ENCODE measurements at regions not wholly inside any gene's neighbourhood (a gene's known extent, or its start where the extent isn't known, plus 50 kb on each side); places are given as distances from the start of the nearest gene placed in this dataset.
A peak's percentile ranks its signal among the peaks of the same experiment; 100 is the strongest.

DNA sequence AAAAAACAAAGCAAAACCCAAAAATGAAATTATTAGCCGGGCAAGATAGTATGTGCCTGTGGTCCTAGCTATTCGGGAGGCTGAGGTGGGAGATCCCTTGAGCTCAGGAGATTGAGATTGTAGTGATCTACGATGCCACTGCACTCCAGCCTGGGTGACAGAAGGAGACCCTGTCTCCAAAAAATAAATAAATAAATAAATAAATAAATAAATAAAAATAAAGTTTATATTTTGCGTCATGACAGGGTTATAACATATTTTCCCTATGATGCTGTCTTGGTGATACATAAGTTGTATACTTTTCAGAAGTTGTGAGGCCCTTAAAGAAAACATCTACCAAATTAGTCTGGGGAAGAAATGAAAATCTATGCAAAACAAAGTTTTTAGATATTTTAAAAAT lies 94.5 kb upstream of the MKLN1 start:
- no peaks in the 10 kb centered on the region for H3K36me3 Mint-ChIP-seq
- no peak for DNase-seq
- peak overlapping the region; percentile 75 for H3K27ac Mint-ChIP-seq
- intact Hi-C loops (cut with micrococcal nuclease) = loop anchor here (5.0 to 10.0 kb wide), 4 partner anchors 134 to 958 kb away; no protein-coding TSS in a partner anchor
- CTCF ChIA-PET = no interaction called here
- H3K9me3 Mint-ChIP-seq = no peaks in the 10 kb centered on the region
- peaks cover 59% of the 10 kb centered on the region for H3K4me1 Mint-ChIP-seq (ENCODE audit: low read depth)
- no peak overlapping the region for H3K4me3 Mint-ChIP-seq
- no peaks in the 10 kb centered on the region for H3K27me3 Mint-ChIP-seq
- POLR2A ChIA-PET = interaction anchor here (1.2 to 2.6 kb wide), 2 partner anchors 94 to 123 kb away, joined by 3 to 21 read pairs; partner anchors contain the start of gene MKLN1

GRCh38 chr7:131234719-131235488 lies 92.8 kb upstream of the MKLN1 start:
- H3K4me1 Mint-ChIP-seq (ENCODE audit: low read depth) = peaks cover 65% of the 10 kb centered on the region
- H3K27me3 Mint-ChIP-seq = no peaks in the 10 kb centered on the region
- DNase-seq = no peak
- H3K27ac Mint-ChIP-seq = peak overlapping the region; percentile 98
- ChIA-PET POLR2A (interaction anchor here (0.6 to 4.8 kb wide), 4 partner anchors 44 to 129 kb away, joined by 3 to 23 read pairs (median 8); no protein-coding TSS in a partner anchor), CTCF (interaction anchor here (1.2 to 1.4 kb wide), 2 partner anchors 44 to 128 kb away, joined by 5 read pairs; no protein-coding TSS in a partner anchor)
- no peaks in the 10 kb centered on the region for H3K9me3 Mint-ChIP-seq
- intact Hi-C loops (cut with micrococcal nuclease) = loop anchor here (1.0 to 10.0 kb wide), 5 partner anchors 47 to 960 kb away; no protein-coding TSS in a partner anchor
- peak overlapping the region; percentile 64 for H3K4me3 Mint-ChIP-seq
- H3K36me3 Mint-ChIP-seq = no peaks in the 10 kb centered on the region

GRCh38 chr7:131235489-131236317 lies 92.0 kb upstream of the MKLN1 start:
- Mint-ChIP-seq H3K4me3 (peak overlapping the region; percentile 64), H3K27me3 (no peaks in the 10 kb centered on the region), H3K36me3 (no peaks in the 10 kb centered on the region), H3K9me3 (no peaks in the 10 kb centered on the region), H3K4me1 (ENCODE audit: low read depth) (peaks cover 62% of the 10 kb centered on the region), H3K27ac (peak overlapping the region; percentile 98)
- intact Hi-C loops (cut with micrococcal nuclease) = loop anchor here (1.0 to 10.0 kb wide), 3 partner anchors 47 to 961 kb away; no protein-coding TSS in a partner anchor
- POLR2A ChIA-PET = interaction anchor here (0.7 to 4.8 kb wide), 5 partner anchors 41 to 284 kb away, joined by 3 to 23 read pairs (median 7); no protein-coding TSS in a partner anchor
- CTCF ChIA-PET = interaction anchor here (0.6 to 1.4 kb wide), 4 partner anchors 45 to 167 kb away, joined by 3 to 6 read pairs (median 5); no protein-coding TSS in a partner anchor
- DNase-seq = peak; percentile 89

- no peak for DNase-seq
- Mint-ChIP-seq H3K36me3 (no peaks in the 10 kb centered on the region), H3K4me3 (peak overlapping the region; percentile 28), H3K27me3 (no peaks in the 10 kb centered on the region), H3K27ac (peak overlapping the region; percentile 98), H3K9me3 (no peaks in the 10 kb centered on the region), H3K4me1 (ENCODE audit: low read depth) (peaks cover 59% of the 10 kb centered on the region)
- ChIA-PET CTCF (interaction anchor here (0.6 to 1.4 kb wide), 5 partner anchors 10 to 168 kb away, joined by 3 to 6 read pairs (median 5); no protein-coding TSS in a partner anchor), POLR2A (interaction anchor here (0.7 to 4.8 kb wide), 6 partner anchors 42 to 284 kb away, joined by 3 to 23 read pairs (median 5); no protein-coding TSS in a partner anchor)
- intact Hi-C loops (cut with micrococcal nuclease) = loop anchor here (10.0 kb wide), 2 partner anchors 269 to 961 kb away; no protein-coding TSS in a partner anchor
Measured at GRCh38 chr7:131236318-131236672, 91.4 kb upstream of the MKLN1 start.

GRCh38 chr7:131238347-131238931 lies 89.2 kb upstream of the MKLN1 start:
- Mint-ChIP-seq H3K36me3 (no peaks in the 10 kb centered on the region), H3K4me1 (ENCODE audit: low read depth) (peaks cover 44% of the 10 kb centered on the region), H3K27ac (peak overlapping the region; percentile 29), H3K4me3 (no peak overlapping the region), H3K27me3 (no peaks in the 10 kb centered on the region), H3K9me3 (no peaks in the 10 kb centered on the region)
- intact Hi-C loops (cut with micrococcal nuclease) = loop anchor here (10.0 kb wide), 2 partner anchors 266 to 964 kb away; no protein-coding TSS in a partner anchor
- ChIA-PET POLR2A (interaction anchor here (0.6 to 4.8 kb wide), 4 partner anchors 16 to 132 kb away, joined by 3 to 23 read pairs (median 4); partner anchors contain the start of gene MKLN1), CTCF (interaction anchor here (1.1 kb wide), 2 partner anchors 10 to 169 kb away, joined by 3 to 4 read pairs; no protein-coding TSS in a partner anchor)
- DNase-seq = no peak

DNA sequence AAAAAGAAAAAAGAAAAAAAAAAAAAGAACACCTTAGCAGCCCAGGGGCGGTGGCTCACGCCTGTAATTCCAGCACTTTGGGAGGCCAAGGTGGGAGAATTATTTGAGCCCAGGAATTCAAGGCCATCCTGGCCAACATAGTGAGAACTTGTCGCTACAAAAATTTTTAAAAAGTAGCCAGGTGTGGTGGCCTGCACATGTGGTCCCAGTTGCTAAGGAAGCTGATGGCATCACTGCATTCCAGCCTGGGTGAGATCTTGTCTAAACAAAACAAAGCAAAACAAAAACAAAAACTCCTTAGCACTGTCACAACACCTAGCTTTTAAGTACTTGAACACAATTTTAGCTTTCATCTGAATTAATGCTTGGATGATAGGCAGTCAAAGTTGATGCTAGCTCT lies 86.3 kb upstream of the MKLN1 start:
- POLR2A ChIA-PET = no interaction called here
- H3K4me3 Mint-ChIP-seq = no peak overlapping the region
- H3K27ac Mint-ChIP-seq = no peak overlapping the region
- CTCF ChIA-PET = no interaction called here
- no peak for DNase-seq
- peaks cover 23% of the 10 kb centered on the region for H3K4me1 Mint-ChIP-seq (ENCODE audit: low read depth)
- no peaks in the 10 kb centered on the region for H3K9me3 Mint-ChIP-seq
- H3K36me3 Mint-ChIP-seq = no peaks in the 10 kb centered on the region
- intact Hi-C loops (cut with micrococcal nuclease) = no loop called here
- no peaks in the 10 kb centered on the region for H3K27me3 Mint-ChIP-seq

- CTCF ChIA-PET = no interaction called here
- DNase-seq = no peak
- no peaks in the 10 kb centered on the region for H3K36me3 Mint-ChIP-seq
- H3K27ac Mint-ChIP-seq = no peak overlapping the region
- intact Hi-C loops (cut with micrococcal nuclease) = no loop called here
- no peaks in the 10 kb centered on the region for H3K9me3 Mint-ChIP-seq
- peaks cover 15% of the 10 kb centered on the region for H3K4me1 Mint-ChIP-seq (ENCODE audit: low read depth)
- no peak overlapping the region for H3K4me3 Mint-ChIP-seq
- H3K27me3 Mint-ChIP-seq = no peaks in the 10 kb centered on the region
- POLR2A ChIA-PET = no interaction called here
Measured at GRCh38 chr7:131242123-131242650, 85.5 kb upstream of the MKLN1 start.

DNA sequence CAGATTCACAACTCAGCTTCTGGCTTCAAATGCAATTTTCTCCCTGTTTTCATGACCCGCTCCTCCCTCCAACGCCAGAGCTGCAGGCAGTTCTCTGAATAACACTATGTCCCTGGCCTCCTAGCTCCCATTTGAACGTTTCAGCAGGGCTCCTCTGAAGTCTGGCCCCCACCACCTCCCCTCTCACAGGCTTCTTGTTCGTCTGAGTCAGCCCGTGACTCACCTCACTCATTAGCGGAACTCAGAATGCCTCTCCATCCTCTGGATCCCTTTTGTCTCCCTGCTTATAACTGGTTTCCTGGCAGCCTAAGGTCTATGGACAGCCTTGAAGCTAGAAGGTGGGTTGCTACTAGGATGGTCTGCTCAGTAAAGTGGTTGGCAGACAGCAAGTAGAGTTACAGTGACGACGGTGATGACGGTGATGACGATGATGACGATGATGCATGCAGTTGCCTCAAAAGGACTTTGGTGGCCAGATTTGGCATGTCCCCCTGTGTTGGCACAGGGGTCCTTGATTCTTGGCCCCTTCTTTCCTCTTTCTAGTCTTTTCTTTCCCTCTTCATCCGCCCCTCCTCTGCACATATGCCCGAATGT lies 83.3 kb upstream of the MKLN1 start:
- Mint-ChIP-seq H3K36me3 (no peaks in the 10 kb centered on the region), H3K9me3 (no peaks in the 10 kb centered on the region), H3K4me3 (no peak overlapping the region), H3K4me1 (ENCODE audit: low read depth) (no peaks in the 10 kb centered on the region), H3K27me3 (no peaks in the 10 kb centered on the region), H3K27ac (no peak overlapping the region)
- POLR2A ChIA-PET = interaction anchor here (0.6 kb wide), 1 partner anchor 63 kb away, joined by 3 read pairs; no protein-coding TSS in a partner anchor
- intact Hi-C loops (cut with micrococcal nuclease) = no loop called here
- CTCF ChIA-PET = no interaction called here
- peak; percentile 21 for DNase-seq

- ChIA-PET CTCF (no interaction called here), POLR2A (no interaction called here)
- DNase-seq = no peak
- intact Hi-C loops (cut with micrococcal nuclease) = no loop called here
- no peak overlapping the region for H3K4me3 Mint-ChIP-seq
- H3K4me1 Mint-ChIP-seq (ENCODE audit: low read depth) = peaks cover 5% of the 10 kb centered on the region
- H3K27me3 Mint-ChIP-seq = peaks cover 3% of the 10 kb centered on the region
- H3K9me3 Mint-ChIP-seq = peaks cover 6% of the 10 kb centered on the region
- no peak overlapping the region for H3K27ac Mint-ChIP-seq
- peaks cover 2% of the 10 kb centered on the region for H3K36me3 Mint-ChIP-seq
Measured at GRCh38 chr7:131249003-131249402, 78.7 kb upstream of the MKLN1 start.

GRCh38 chr7:131249483-131249882 lies 78.2 kb upstream of the MKLN1 start:
- intact Hi-C loops (cut with micrococcal nuclease) = no loop called here
- H3K4me1 Mint-ChIP-seq (ENCODE audit: low read depth) = peaks cover 7% of the 10 kb centered on the region
- H3K9me3 Mint-ChIP-seq = peaks cover 11% of the 10 kb centered on the region
- ChIA-PET POLR2A (no interaction called here), CTCF (no interaction called here)
- no peak overlapping the region for H3K27ac Mint-ChIP-seq
- H3K27me3 Mint-ChIP-seq = peaks cover 3% of the 10 kb centered on the region
- no peak overlapping the region for H3K4me3 Mint-ChIP-seq
- DNase-seq = no peak
- H3K36me3 Mint-ChIP-seq = peaks cover 5% of the 10 kb centered on the region

GRCh38 chr7:131250331-131250730 lies 77.3 kb upstream of the MKLN1 start:
- peaks cover 17% of the 10 kb centered on the region for H3K9me3 Mint-ChIP-seq
- DNase-seq = no peak
- H3K27ac Mint-ChIP-seq = no peak overlapping the region
- intact Hi-C loops (cut with micrococcal nuclease) = no loop called here
- ChIA-PET CTCF (no interaction called here), POLR2A (no interaction called here)
- peaks cover 10% of the 10 kb centered on the region for H3K36me3 Mint-ChIP-seq
- H3K4me3 Mint-ChIP-seq = no peak overlapping the region
- peaks cover 7% of the 10 kb centered on the region for H3K4me1 Mint-ChIP-seq (ENCODE audit: low read depth)
- H3K27me3 Mint-ChIP-seq = peaks cover 3% of the 10 kb centered on the region

All from activated CD4-positive, alpha-beta memory T cell treated with anti-CD3 and anti-CD28 coated beads for 36 hours (primary cell).